ENCODE measurements at regions not wholly inside any gene's neighbourhood (a gene's known extent, or its start where the extent isn't known, plus 50 kb on each side); places are given as distances from the start of the nearest gene placed in this dataset.
"Not testable (repeated sequence)": the region's sequence is repeated elsewhere in the genome, so short reads cannot be mapped to it uniquely, and the experiment has no call there.

DNA sequence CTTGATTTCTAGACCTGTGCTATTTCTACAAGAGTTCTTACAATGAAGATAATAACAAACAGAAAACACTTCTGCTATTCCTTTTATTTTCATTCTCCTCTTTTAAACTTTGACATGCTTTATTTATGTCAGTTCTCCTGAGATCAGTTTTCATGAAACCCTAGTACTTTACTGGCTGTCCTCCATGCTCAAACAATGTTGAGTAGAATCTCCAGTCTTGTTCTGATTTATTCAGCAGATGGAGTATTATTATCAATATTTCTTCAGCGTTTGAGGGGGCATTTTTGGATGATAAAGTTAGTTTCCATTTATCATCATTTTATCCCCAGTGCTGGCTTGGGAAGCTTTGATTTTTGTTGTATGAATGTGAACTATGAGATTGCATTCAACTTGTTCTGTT, 85.9 kb upstream of the WARS2 start:
- DNase-seq (no peak), ATAC-seq (ENCODE audit: low read depth) (no peak)
- Mint-ChIP-seq H3K4me3 (no peak overlapping the region), H3K36me3 (peaks cover 1% of the 10 kb centered on the region), H3K27ac (no peak overlapping the region), H3K9me3 (no peaks in the 10 kb centered on the region), H3K27me3 (no peaks in the 10 kb centered on the region), H3K4me1 (no peaks in the 10 kb centered on the region)
- POLR2A ChIA-PET: no interaction called here

DNA sequence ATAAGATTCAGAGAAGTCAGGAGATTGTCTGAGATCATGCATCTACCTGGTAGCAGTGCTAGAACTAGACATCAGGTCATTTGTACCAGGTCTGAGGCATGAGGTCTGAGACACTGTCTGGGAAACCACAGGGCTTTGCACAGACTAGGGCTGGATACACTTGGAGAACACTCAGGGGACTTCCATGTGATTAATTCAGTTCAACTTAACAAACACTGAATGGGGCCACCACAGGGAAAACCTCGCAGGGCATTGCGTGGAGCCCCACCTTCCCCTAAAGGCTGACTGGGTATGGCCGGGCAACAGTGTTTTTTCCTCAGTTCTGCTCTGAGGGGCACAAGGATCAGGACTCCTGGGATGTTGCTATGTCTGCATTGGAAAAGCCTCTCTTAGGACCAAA, 86.5 kb upstream of the WARS2 start:
- no peaks in the 10 kb centered on the region for H3K27me3 Mint-ChIP-seq
- H3K9me3 Mint-ChIP-seq: no peaks in the 10 kb centered on the region
- H3K36me3 Mint-ChIP-seq: peaks cover 1% of the 10 kb centered on the region
- POLR2A ChIA-PET: no interaction called here
- H3K4me3 Mint-ChIP-seq: no peak overlapping the region
- H3K4me1 Mint-ChIP-seq: no peaks in the 10 kb centered on the region
- no peak for ATAC-seq (ENCODE audit: low read depth)
- DNase-seq: no peak
- H3K27ac Mint-ChIP-seq: no peak overlapping the region

DNA sequence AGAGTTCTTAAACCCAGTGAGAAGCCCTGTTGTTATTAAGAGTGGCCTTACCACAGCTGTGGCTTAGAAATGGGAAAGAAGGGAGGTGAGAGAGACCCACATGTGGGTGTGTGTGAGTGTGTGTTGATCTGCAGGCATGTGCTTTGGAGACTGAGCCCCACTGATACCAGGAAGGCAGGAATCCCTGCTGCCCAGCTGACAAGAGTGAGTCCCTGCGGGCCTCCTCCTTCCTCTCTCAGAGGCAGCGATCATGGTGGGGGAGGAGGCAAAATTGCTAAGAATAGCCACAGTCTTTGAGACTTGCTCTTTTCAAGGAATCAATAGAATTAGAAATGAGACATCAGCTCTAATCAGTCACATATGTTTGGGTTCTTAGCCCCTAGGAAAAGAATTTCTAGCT, 87.0 kb upstream of the WARS2 start:
- Mint-ChIP-seq H3K4me3 (no peak overlapping the region), H3K36me3 (no peaks in the 10 kb centered on the region), H3K9me3 (no peaks in the 10 kb centered on the region), H3K4me1 (no peaks in the 10 kb centered on the region), H3K27ac (no peak overlapping the region), H3K27me3 (no peaks in the 10 kb centered on the region)
- DNase-seq: no peak
- POLR2A ChIA-PET: no interaction called here
- no peak for ATAC-seq (ENCODE audit: low read depth)

DNA sequence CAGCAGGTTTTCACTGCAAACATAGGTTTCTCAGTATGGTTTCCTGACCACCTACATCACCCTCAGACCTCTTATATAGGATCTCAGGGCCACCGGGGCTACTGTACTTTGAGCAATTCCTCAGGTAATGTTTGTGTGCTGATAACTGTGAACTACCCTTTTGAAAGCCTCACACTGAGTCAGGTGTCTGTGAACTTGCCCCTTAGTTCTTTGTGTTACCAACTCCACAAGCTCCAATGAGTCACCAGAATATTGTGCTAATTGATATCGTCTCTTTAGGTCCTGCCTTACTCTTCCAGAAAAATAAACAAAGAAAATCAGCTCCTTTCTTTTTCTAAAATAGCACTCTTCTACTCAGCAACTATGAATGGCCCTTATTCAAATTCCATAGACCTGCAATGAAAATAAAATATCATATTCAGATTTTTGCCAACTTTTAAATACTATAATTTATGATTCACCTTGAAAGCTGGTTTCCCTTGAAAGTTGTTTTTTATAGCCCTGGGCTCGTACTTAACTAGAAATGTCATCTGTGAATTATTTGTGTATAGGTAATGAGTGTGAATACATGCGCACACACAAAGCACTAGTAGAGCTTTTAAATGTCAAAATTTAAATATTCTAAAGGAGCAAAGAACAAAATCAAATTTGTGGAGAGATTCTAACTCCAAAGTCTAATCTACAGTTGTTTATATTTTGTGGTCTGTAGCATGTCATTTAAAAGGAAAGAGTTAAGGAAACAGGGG, 88.1 kb upstream of the WARS2 start:
- POLR2A ChIA-PET: no interaction called here
- Mint-ChIP-seq H3K36me3 (no peaks in the 10 kb centered on the region), H3K4me3 (no peak overlapping the region), H3K27ac (no peak overlapping the region), H3K9me3 (no peaks in the 10 kb centered on the region), H3K27me3 (no peaks in the 10 kb centered on the region), H3K4me1 (no peaks in the 10 kb centered on the region)
- no peak for ATAC-seq (ENCODE audit: low read depth)
- DNase-seq: no peak

DNA sequence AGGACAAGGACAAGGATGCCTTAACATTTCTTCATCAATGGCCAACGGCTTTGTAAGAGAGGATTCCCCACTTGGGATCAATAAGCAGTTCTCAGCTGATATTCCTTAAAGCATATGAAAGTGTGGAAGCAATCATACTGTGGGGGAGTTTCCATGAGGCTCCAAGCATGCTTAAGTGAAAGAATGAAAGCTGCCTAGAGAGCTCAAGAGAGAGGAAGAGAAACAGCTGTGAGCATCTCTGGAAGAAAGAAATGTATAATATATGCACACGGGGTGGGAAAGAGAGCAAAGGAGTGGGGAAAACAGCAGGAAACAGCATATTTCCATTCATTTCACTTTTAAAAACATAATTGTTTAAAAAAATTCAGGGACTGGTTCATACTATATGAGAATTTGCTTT, 94.7 kb upstream of the WARS2 start:
- no peak overlapping the region for H3K4me3 Mint-ChIP-seq
- no peak for ATAC-seq (ENCODE audit: low read depth)
- POLR2A ChIA-PET: no interaction called here
- H3K9me3 Mint-ChIP-seq: no peaks in the 10 kb centered on the region
- no peaks in the 10 kb centered on the region for H3K4me1 Mint-ChIP-seq
- DNase-seq: no peak
- H3K36me3 Mint-ChIP-seq: no peaks in the 10 kb centered on the region
- H3K27me3 Mint-ChIP-seq: no peaks in the 10 kb centered on the region
- H3K27ac Mint-ChIP-seq: no peak overlapping the region

DNA sequence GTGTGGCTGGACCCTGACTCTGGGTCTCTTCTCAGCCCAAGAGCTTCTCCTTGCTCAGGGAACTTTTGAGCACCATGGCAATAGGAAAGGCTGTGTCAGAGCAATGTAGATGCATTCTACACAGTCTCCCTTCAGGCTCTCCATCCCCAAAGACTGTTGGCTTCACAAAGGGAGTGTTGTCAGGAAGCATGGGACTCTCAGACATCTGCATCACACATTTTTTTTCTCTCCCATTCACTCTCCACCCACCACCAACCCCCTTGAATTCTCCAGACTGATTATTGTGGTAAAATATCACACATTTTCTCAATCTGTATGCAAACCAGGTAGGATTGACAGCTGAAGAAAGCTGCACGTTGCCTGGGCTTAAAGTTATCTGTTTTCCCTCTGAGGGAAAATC, 105.4 kb upstream of the WARS2 start:
- Mint-ChIP-seq H3K27ac (no peak overlapping the region), H3K27me3 (no peaks in the 10 kb centered on the region), H3K4me3 (no peak overlapping the region), H3K9me3 (no peaks in the 10 kb centered on the region), H3K36me3 (no peaks in the 10 kb centered on the region), H3K4me1 (no peaks in the 10 kb centered on the region)
- no peak for DNase-seq
- POLR2A ChIA-PET: no interaction called here
- no peak for ATAC-seq (ENCODE audit: low read depth)

GRCh38 chr1:119249283-119249682, 108.8 kb upstream of the WARS2 start:
- no peak overlapping the region for H3K27ac Mint-ChIP-seq
- no peaks in the 10 kb centered on the region for H3K27me3 Mint-ChIP-seq
- no peaks in the 10 kb centered on the region for H3K4me1 Mint-ChIP-seq
- no peaks in the 10 kb centered on the region for H3K9me3 Mint-ChIP-seq
- DNase-seq: no peak
- POLR2A ChIA-PET: no interaction called here
- no peak overlapping the region for H3K4me3 Mint-ChIP-seq
- no peak for ATAC-seq (ENCODE audit: low read depth)
- H3K36me3 Mint-ChIP-seq: no peaks in the 10 kb centered on the region

DNA sequence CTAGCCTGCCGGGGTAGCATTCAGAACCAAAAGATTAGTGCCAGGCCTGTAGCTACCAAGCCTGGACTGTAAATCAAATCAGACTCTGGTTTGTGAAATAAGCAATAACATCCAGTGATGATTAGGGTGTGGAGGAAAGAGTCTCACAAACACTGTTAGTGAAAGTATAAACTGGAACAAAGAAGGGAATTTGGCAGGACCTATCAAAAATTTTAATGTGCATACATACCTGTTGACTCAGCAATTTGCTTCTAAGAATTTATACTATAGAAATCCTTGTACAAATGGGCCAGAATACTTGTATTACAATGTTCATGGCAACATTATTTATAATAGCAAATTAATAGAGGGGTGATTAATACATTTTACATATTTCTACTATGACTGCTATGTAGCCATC, 109.8 kb upstream of the WARS2 start:
- no peaks in the 10 kb centered on the region for H3K36me3 Mint-ChIP-seq
- H3K4me3 Mint-ChIP-seq: no peak overlapping the region
- no peak for ATAC-seq (ENCODE audit: low read depth)
- H3K27ac Mint-ChIP-seq: no peak overlapping the region
- DNase-seq: no peak
- H3K9me3 Mint-ChIP-seq: no peaks in the 10 kb centered on the region
- no peaks in the 10 kb centered on the region for H3K4me1 Mint-ChIP-seq
- H3K27me3 Mint-ChIP-seq: no peaks in the 10 kb centered on the region
- POLR2A ChIA-PET: no interaction called here

DNA sequence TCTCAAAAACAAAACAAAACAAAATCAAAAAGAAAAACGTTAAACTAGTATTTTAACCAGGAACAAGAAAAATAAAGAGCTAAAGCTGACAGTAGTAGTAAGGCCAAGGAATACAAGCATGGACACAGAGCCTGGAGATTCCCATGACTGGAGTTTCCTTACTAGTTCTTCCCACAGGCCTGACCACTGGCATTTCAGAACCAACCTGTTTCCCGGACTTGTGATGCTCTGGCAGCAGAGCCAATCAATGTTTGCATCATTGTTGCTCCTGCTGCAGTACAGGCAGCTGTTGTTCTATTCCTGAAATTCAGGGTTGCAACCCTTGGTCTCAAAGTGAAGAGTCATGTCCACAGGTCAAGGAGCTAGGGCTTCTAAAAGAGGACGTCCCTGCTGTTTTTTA, 111.3 kb upstream of the WARS2 start:
- Mint-ChIP-seq H3K4me3 (no peak overlapping the region), H3K9me3 (no peaks in the 10 kb centered on the region), H3K27me3 (no peaks in the 10 kb centered on the region), H3K27ac (no peak overlapping the region), H3K4me1 (no peaks in the 10 kb centered on the region), H3K36me3 (no peaks in the 10 kb centered on the region)
- DNase-seq (no peak), ATAC-seq (ENCODE audit: low read depth) (no peak)
- POLR2A ChIA-PET: no interaction called here

- POLR2A ChIA-PET: no interaction called here
- H3K27me3 Mint-ChIP-seq: no peaks in the 10 kb centered on the region
- H3K9me3 Mint-ChIP-seq: peaks cover 4% of the 10 kb centered on the region
- no peak overlapping the region for H3K4me3 Mint-ChIP-seq
- no peaks in the 10 kb centered on the region for H3K4me1 Mint-ChIP-seq
- DNase-seq: no peak
- H3K36me3 Mint-ChIP-seq: no peaks in the 10 kb centered on the region
- ATAC-seq (ENCODE audit: low read depth): no peak
- H3K27ac Mint-ChIP-seq: no peak overlapping the region
Observed at GRCh38 chr1:119253366-119253765, 112.9 kb upstream of the WARS2 start.

- no peaks in the 10 kb centered on the region for H3K36me3 Mint-ChIP-seq
- POLR2A ChIA-PET: no interaction called here
Observed at GRCh38 chr1:119254067-119254720, 113.7 kb upstream of the WARS2 start.

DNA sequence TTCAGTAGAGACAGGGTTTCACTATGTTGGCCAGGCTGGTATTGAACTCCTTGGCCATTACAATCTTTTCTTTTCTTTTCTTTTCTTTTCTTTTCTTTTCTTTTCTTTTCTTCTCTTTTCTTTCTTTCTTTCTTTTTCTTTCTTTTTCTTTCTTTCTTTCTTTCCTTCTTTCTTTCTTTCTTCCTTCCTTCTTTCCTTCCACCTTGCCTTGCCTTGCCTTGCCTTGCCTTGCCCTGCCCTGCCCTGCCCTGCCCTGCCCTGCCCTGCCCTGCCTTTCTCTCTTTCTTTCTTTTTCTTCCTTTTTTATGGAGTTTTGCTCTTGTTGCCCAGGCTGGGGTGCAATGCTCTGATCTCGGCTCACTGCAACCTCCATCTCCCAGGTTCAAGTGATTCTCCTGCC, 112.5 kb upstream of the HAO2 start:
- H3K9me3 Mint-ChIP-seq; ATAC-seq (ENCODE audit: low read depth); H3K27me3 Mint-ChIP-seq; H3K4me1 Mint-ChIP-seq; H3K27ac Mint-ChIP-seq; DNase-seq; H3K36me3 Mint-ChIP-seq; POLR2A ChIA-PET; H3K4me3 Mint-ChIP-seq: not testable (repeated sequence)

More at GRCh38 chr1:119254067-119254720, 113.7 kb upstream of the WARS2 start:
- peaks cover 8% of the 10 kb centered on the region for H3K9me3 Mint-ChIP-seq
- H3K4me3 Mint-ChIP-seq: no peak overlapping the region
- no peaks in the 10 kb centered on the region for H3K27me3 Mint-ChIP-seq
- H3K4me1 Mint-ChIP-seq: no peaks in the 10 kb centered on the region
- no peak for ATAC-seq (ENCODE audit: low read depth)
- no peak for DNase-seq
- H3K27ac Mint-ChIP-seq: no peak overlapping the region

DNA sequence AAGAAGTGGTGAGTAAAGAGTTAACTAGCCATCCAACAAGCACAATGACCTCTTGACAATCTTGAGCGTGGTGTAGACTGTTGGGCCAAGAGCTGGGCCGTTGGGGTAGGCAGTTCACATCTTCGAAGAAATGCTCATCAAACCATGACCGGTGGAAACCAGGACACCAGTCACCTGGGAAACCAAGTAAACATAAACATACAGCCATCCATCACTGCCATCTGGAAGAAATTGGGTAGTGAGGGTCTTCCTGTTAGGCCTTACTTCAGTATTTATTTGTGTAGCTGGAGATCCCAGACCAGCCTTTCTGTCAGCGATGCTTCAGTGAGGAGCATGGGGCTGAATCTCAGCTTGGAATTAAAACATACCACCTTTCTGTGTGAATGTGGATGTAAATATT, 108.1 kb upstream of the HAO2 start:
- Mint-ChIP-seq H3K9me3 (peaks cover 8% of the 10 kb centered on the region), H3K4me1 (no peaks in the 10 kb centered on the region), H3K27ac (no peak overlapping the region), H3K27me3 (no peaks in the 10 kb centered on the region), H3K36me3 (no peaks in the 10 kb centered on the region), H3K4me3 (no peak overlapping the region)
- ATAC-seq (ENCODE audit: low read depth) (no peak), DNase-seq (no peak)
- POLR2A ChIA-PET: no interaction called here

DNA sequence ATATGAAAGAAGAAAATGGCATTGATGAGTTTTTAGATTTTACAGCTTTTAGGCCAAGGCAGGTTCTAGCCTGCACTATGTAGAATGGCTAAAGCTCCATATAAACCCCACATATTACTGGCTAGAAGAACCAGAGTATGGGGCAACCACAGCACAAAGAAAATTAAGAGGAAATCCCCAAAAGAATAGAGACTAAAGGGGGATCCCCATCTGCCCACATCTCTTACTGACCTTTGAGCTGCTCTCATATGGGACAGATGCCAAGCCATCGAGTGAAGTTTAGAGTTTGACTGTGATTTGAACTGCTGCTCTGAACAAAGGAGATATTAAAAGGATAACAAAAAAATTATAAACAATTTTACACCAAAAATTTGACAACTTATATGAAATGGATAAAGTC, 102.2 kb upstream of the HAO2 start:
- H3K9me3 Mint-ChIP-seq: no peaks in the 10 kb centered on the region
- H3K27ac Mint-ChIP-seq: no peak overlapping the region
- no peak for DNase-seq
- H3K4me1 Mint-ChIP-seq: no peaks in the 10 kb centered on the region
- no peak for ATAC-seq (ENCODE audit: low read depth)
- no peaks in the 10 kb centered on the region for H3K36me3 Mint-ChIP-seq
- POLR2A ChIA-PET: no interaction called here
- H3K27me3 Mint-ChIP-seq: peaks cover 10% of the 10 kb centered on the region
- no peak overlapping the region for H3K4me3 Mint-ChIP-seq

Measured in activated naive CD8-positive, alpha-beta T cell treated with anti-CD3 and anti-CD28 coated beads, Interleukin-2, amount 10 ng/mL, durations not matched to agents 7 days and 5 days (primary cell).